Endothelial cell of umbilical vein (primary cell): ENCODE measurements at regions not wholly inside any gene's neighbourhood (a gene's known extent, or its start where the extent isn't known, plus 50 kb on each side); places are given as distances from the start of the nearest gene placed in this dataset.

Experiments
- BruUV-seq: library from RNA; stranded (reverse); fragments of 400-500 nt; replicated peaks from 2 replicates; lab custom pipeline; 2021; lab: Mats Ljungman, UMichigan
- CTCF ChIA-PET: fragments of 300-600, 350-600 bp; sonication (Branson Sonifier 250); formaldehyde crosslinking; loops from one replicate; lab custom pipeline; 2021; ENCODE audit warnings: antibody characterized with exemption, inconsistent platforms; lab: Charles Lee
- POLR2A ChIA-PET: fragments of 300-600, 350-600 bp; sonication (Branson Sonifier 250); formaldehyde crosslinking; loops from one replicate; lab custom pipeline; 2021; ENCODE audit warnings: antibody characterized with exemption, inconsistent platforms; lab: Charles Lee
- DNase-seq: peaks from one replicate; pipeline ENCODE4 v3.0.0-alpha.2; 2011; ENCODE audit warnings: low read depth, low spot score
- FAIRE-seq: peaks from 2 replicates; lab custom pipeline; 2011; peaks lifted over from hg19 to GRCh38; lab: Jason Lieb, UNC
- H2AFZ ChIP-seq: 2 replicates; pipeline ENCODE4 v1.6.0; 2012; ENCODE audit warnings: low read depth, low read length, control low read depth, inconsistent platforms
- H3K27ac ChIP-seq: 2 replicates; pipeline ENCODE4 v1.5.1; 2011; ENCODE audit warnings: low read depth, mild to moderate bottlenecking, control low read depth, low read length, moderate library complexity; ENCODE audit not compliant: insufficient read depth
- H3K27me3 ChIP-seq, 2 experiments: 2 replicates each; pipeline versions ENCODE4 v1.6.0 to v1.6.1; 2011; ENCODE audit warnings: low read length in 2 of 2, mixed read lengths in 1 of 2; ENCODE audit not compliant: control insufficient read depth in 2 of 2, insufficient read depth in 2 of 2
- H3K36me3 ChIP-seq, 2 experiments: 2 replicates in 1 of 2; 3 replicates in 1 of 2; pipeline ENCODE4 v1.5.1; 2011; ENCODE audit warnings: low read length in 2 of 2, mild to moderate bottlenecking in 1 of 2, moderate library complexity in 1 of 2; ENCODE audit not compliant: control insufficient read depth in 2 of 2, insufficient read depth in 2 of 2; ENCODE audit errors: extremely low read depth in 1 of 2
- H3K4me1 ChIP-seq: 3 replicates; pipeline ENCODE4 v1.5.1; 2011; ENCODE audit warnings: mild to moderate bottlenecking, low read length; ENCODE audit not compliant: control insufficient read depth, insufficient read depth; ENCODE audit errors: extremely low read depth
- H3K4me2 ChIP-seq: 2 replicates; pipeline ENCODE4 v1.6.1; 2011; ENCODE audit warnings: low read length, control low read depth, mixed read lengths; ENCODE audit not compliant: insufficient read depth
- H3K4me3 ChIP-seq, 3 experiments: fragments of 200-600 bp in 1 of 3; sonication (generic), shearing (Covaris generic) in 1 of 3; replicated peaks in 1 of 3; 2 replicates each; pipeline ENCODE4 v1.5.1; 2011 to 2016; ENCODE audit warnings: control low read depth in 3 of 3, low read length in 3 of 3, mild to moderate bottlenecking in 2 of 3, inconsistent platforms in 1 of 3, low read depth in 1 of 3, moderate library complexity in 1 of 3; ENCODE audit not compliant: insufficient read depth in 1 of 3
- H3K79me2 ChIP-seq: 2 replicates; pipeline ENCODE4 v1.6.0; 2012; ENCODE audit warnings: low read length, inconsistent platforms; ENCODE audit not compliant: control insufficient read depth, insufficient read depth
- H3K9ac ChIP-seq: replicated peaks from 2 replicates; pipeline ENCODE3; 2011; ENCODE audit warnings: low read length, control low read depth; ENCODE audit not compliant: insufficient read depth; ENCODE audit errors: extremely low read depth
- H3K9me1 ChIP-seq: replicated peaks from 3 replicates; pipeline ENCODE4 v1.6.0; 2011; ENCODE audit warnings: mild to moderate bottlenecking, low read length; ENCODE audit not compliant: control insufficient read depth, insufficient read depth; ENCODE audit errors: extremely low read depth
- H3K9me3 ChIP-seq: replicated peaks from 2 replicates; pipeline ENCODE4 v1.5.1; 2012; ENCODE audit warnings: low read length, inconsistent platforms; ENCODE audit not compliant: control insufficient read depth, insufficient read depth
- H4K20me1 ChIP-seq: replicated peaks from 2 replicates; pipeline ENCODE3; 2011; ENCODE audit warnings: mild to moderate bottlenecking, low read length; ENCODE audit not compliant: control insufficient read depth, insufficient read depth; ENCODE audit errors: extremely low read depth
- EZH2 ChIP-seq: IDR thresholded peaks from 2 replicates; pipeline ENCODE4 v1.6.1; 2012; ENCODE audit warnings: borderline replicate concordance, low read depth, mild to moderate bottlenecking, moderate library complexity, low read length, inconsistent platforms; ENCODE audit not compliant: severe bottlenecking
- FOS ChIP-seq: IDR thresholded peaks from 2 replicates; pipeline ENCODE4 v1.6.1; 2011; ENCODE audit warnings: mild to moderate bottlenecking, low read length, moderate library complexity, borderline replicate concordance; ENCODE audit not compliant: insufficient read depth
- GATA2 ChIP-seq: IDR thresholded peaks from 2 replicates; pipeline ENCODE4 v1.7.0; 2011; ENCODE audit warnings: low read depth, mild to moderate bottlenecking, moderate library complexity, mixed read lengths, low read length; ENCODE audit not compliant: insufficient read length, insufficient read depth
- JUN ChIP-seq: IDR thresholded peaks from 2 replicates; pipeline ENCODE4 v1.6.1; 2011; ENCODE audit warnings: borderline replicate concordance, low read depth; ENCODE audit not compliant: insufficient read length, insufficient read depth
- MYC ChIP-seq: IDR thresholded peaks from one replicate; pipeline ENCODE4 v1.6.1; 2011; ENCODE audit warnings: mild to moderate bottlenecking, low read depth, low read length
- POLR2A ChIP-seq: IDR thresholded peaks from 2 replicates; pipeline ENCODE4 v1.6.1; 2012; ENCODE audit warnings: low read depth, mild to moderate bottlenecking, control low read depth, low read length
- POLR2AphosphoS5 ChIP-seq: IDR thresholded peaks from 2 replicates; pipeline ENCODE4 v1.6.1; 2012; ENCODE audit warnings: low read depth, mild to moderate bottlenecking, control low read depth, low read length, moderate library complexity; ENCODE audit not compliant: insufficient read depth
- dilution Hi-C: fragments of 300-500 bp; cut with MboI; formaldehyde crosslinking; loops from one replicate; pipeline ENCODE4 v1.15.0; 2019; ENCODE audit warnings: low sequenced_read_pairs; ENCODE audit not compliant: extremely low pct_ligation_motif_present
- intact Hi-C: fragments of 100-400 bp; cut with micrococcal nuclease; formaldehyde crosslinking; loops from one replicate; pipeline ENCODE4 v1.10.0; 2022
- TF ChIP-seq, protein P1 (sequence below), 2 donors: IDR thresholded peaks; 1 replicate in 1 of 2; 2 replicates in 1 of 2; pipeline ENCODE4 v1.5.1; 2011; ENCODE audit warnings: low read length in 2 of 2, mild to moderate bottlenecking in 2 of 2, moderate library complexity in 2 of 2, control low read depth in 1 of 2, inconsistent platforms in 1 of 2, low read depth in 1 of 2; ENCODE audit not compliant: insufficient read depth in 1 of 2; ENCODE audit errors: extremely low read depth in 1 of 2
- TF ChIP-seq, protein P2 (sequence below): IDR thresholded peaks from 2 replicates; pipeline ENCODE4 v1.6.1; 2011; ENCODE audit not compliant: insufficient read depth, insufficient read length

DNA sequence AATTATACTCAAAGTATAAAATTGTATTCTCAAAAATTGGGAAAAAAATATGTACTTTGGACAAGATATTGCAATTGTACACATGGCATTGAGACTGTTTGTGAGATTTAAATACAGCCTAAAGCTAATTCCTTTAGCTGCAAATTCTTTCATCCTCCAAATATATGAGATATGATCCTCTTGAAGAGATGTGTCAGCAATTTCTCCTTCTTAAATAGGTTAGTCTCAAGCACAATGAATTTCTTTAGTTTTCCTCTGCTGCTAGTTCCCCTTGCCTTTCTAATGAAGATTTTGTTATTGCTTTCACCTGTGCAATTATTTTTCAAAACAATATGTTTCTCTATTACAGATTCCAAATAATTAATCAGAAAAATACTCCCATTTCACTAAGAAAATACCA is 153.4 kb upstream of the GULP1 start:
- CTCF ChIA-PET, result interaction anchor here (1.5 kb wide), 1 partner anchor 12 kb away, joined by 5 read pairs; no protein-coding TSS in a partner anchor
- BruUV-seq, result no TSS peak

More for the DNA sequence above, 153.4 kb upstream of the GULP1 start:
- no peak overlapping the region for H2AFZ ChIP-seq
- intact Hi-C loops (no loop called here), dilution Hi-C loops (no loop called here)
- no peaks in the 10 kb centered on the region for H3K36me3 ChIP-seq
- no peak overlapping the region for H3K27ac ChIP-seq
- no peaks in the 10 kb centered on the region for H4K20me1 ChIP-seq
- H3K9me3 ChIP-seq, result no peaks in the 10 kb centered on the region
- TF ChIP-seq GATA2 (no peak), POLR2A (no peak), POLR2AphosphoS5 (no peak), FOS (no peak), JUN (no peak), MYC (no peak), EZH2 (no peak)
- TF ChIP-seq, protein P1, sequence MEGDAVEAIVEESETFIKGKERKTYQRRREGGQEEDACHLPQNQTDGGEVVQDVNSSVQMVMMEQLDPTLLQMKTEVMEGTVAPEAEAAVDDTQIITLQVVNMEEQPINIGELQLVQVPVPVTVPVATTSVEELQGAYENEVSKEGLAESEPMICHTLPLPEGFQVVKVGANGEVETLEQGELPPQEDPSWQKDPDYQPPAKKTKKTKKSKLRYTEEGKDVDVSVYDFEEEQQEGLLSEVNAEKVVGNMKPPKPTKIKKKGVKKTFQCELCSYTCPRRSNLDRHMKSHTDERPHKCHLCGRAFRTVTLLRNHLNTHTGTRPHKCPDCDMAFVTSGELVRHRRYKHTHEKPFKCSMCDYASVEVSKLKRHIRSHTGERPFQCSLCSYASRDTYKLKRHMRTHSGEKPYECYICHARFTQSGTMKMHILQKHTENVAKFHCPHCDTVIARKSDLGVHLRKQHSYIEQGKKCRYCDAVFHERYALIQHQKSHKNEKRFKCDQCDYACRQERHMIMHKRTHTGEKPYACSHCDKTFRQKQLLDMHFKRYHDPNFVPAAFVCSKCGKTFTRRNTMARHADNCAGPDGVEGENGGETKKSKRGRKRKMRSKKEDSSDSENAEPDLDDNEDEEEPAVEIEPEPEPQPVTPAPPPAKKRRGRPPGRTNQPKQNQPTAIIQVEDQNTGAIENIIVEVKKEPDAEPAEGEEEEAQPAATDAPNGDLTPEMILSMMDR (IDR thresholded peaks at IDR 0.05; ENCODE audit: extremely low read depth in 1 of 2, insufficient read depth in 1 of 2, low read depth in 1 of 2, low read length in 2 of 2), result no peak
- TF ChIP-seq, protein P2, sequence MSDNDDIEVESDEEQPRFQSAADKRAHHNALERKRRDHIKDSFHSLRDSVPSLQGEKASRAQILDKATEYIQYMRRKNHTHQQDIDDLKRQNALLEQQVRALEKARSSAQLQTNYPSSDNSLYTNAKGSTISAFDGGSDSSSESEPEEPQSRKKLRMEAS, result no peak
- H3K4me2 ChIP-seq, result no peak overlapping the region
- DNase-seq (no peak), FAIRE-seq (no peak)
- no peaks in the 10 kb centered on the region for H3K27me3 ChIP-seq
- H3K4me1 ChIP-seq, result peaks cover 6% of the 10 kb centered on the region
- no peak overlapping the region for H3K4me3 ChIP-seq
- H3K9me1 ChIP-seq, result no peaks in the 10 kb centered on the region
- POLR2A ChIA-PET, result no interaction called here
- no peaks in the 10 kb centered on the region for H3K79me2 ChIP-seq
- no peak overlapping the region for H3K9ac ChIP-seq
